Neural cell (in vitro differentiated cells): ENCODE measurements at regions not wholly inside any gene's neighbourhood (a gene's known extent, or its start where the extent isn't known, plus 50 kb on each side); places are given as distances from the start of the nearest gene placed in this dataset.

Experiments
- small RNA-seq, 3 experiments: library from RNA; depleted of rRNA; stranded (forward); fragments of <200 nt; gene quantifications; one replicate each; pipeline ENCODE3, GENCODE V24; 2012

Small RNA genes in the stretch of these regions (small RNA-seq; reads per million reads assigned to genes)
- gene RNU1-89P (10.8 to 49.8 (median 11.9) reads per million in 3 experiments), gene SERF1AP1 (0 reads per million in 3 experiments)
